ENCODE measurements at regions not wholly inside any gene's neighbourhood (a gene's known extent, or its start where the extent isn't known, plus 50 kb on each side); places are given as distances from the start of the nearest gene placed in this dataset.

- TF ChIP-seq CTCF (conservative IDR thresholded peaks at IDR 0.05), result no peak
- TF ChIP-seq ZFX (IDR thresholded peaks at IDR 0.05), result no peak
These were observed 121.0 kb downstream of the NPY start for GRCh38 chr7:24405002-24405401.

Measured in C4-2B (cell line).